Mucosa of descending colon (tissue), 3 donors: ENCODE measurements at regions not wholly inside any gene's neighbourhood (a gene's known extent, or its start where the extent isn't known, plus 50 kb on each side); places are given as distances from the start of the nearest gene placed in this dataset.
"Not testable (repeated sequence)": the region's sequence is repeated elsewhere in the genome, so short reads cannot be mapped to it uniquely, and the experiment has no call there.

Source experiments
- ATAC-seq: fragments of 200-7000 bp; cut with Tn5 transposase; one replicate; pipeline ENCODE4 v1.9.1; 2020; ENCODE audit warnings: mild to moderate bottlenecking, moderate library complexity
- DNase-seq, 3 donors: peaks; one replicate each; pipeline ENCODE4 v3.0.0-alpha.2; 2020
- H3K36me3 ChIP-seq: fragments of 200-600 bp; one replicate; pipeline ENCODE4 v1.8.0; 2021; ENCODE audit warnings: low read depth, mild to moderate bottlenecking
- H3K4me1 ChIP-seq: fragments of 200-600 bp; one replicate; pipeline ENCODE4 v1.8.0; 2021; ENCODE audit warnings: low read depth, mild to moderate bottlenecking
- H3K4me3 ChIP-seq: fragments of 200-600 bp; one replicate; pipeline ENCODE4 v1.8.0; 2021; ENCODE audit warnings: mild to moderate bottlenecking
- H3K9me3 ChIP-seq: fragments of 200-600 bp; one replicate; pipeline ENCODE4 v1.8.0; 2021; ENCODE audit warnings: mild to moderate bottlenecking
- CTCF ChIP-seq: fragments of 200-600 bp; IDR thresholded peaks from one replicate; pipeline ENCODE4 v1.8.0; 2022; ENCODE audit warnings: antibody characterized with exemption, mild to moderate bottlenecking
- intact Hi-C, 2 donors: fragments of 100-400 bp; cut with DNase I in 1 of 2; cut with micrococcal nuclease in 1 of 2; formaldehyde crosslinking; loops; one replicate each; pipeline versions ENCODE4 v1.11.0 to v1.11.1; 2022; cut with DNase I, micrococcal nuclease
- donor health status: DM: no; HTN: no; CAD: no; lungs with moderate emphysema.
- donor health status: DM: no; HTN: no; CAD: no.
- donor health status: DM: no; HTN: yes; CAD: no.

GRCh38 chr4:178215763-178216162 is 773.5 kb upstream of the AGA start:
- Histone ChIP-seq H3K4me1 (no peaks in the 10 kb centered on the region), H3K9me3 (no peaks in the 10 kb centered on the region), H3K36me3 (no peaks in the 10 kb centered on the region), H3K4me3 (no peak overlapping the region)
- ATAC-seq (no peak), DNase-seq (no peak)
- intact Hi-C loops, result no loop called here
- no peak for TF ChIP-seq CTCF

GRCh38 chr4:178226421-178226820 is 784.2 kb upstream of the AGA start:
- H3K36me3 ChIP-seq, ATAC-seq, H3K4me1 ChIP-seq, DNase-seq, H3K4me3 ChIP-seq, intact Hi-C loops, H3K9me3 ChIP-seq: not testable (repeated sequence)

- no peak for DNase-seq
- Histone ChIP-seq H3K4me3 (no peak overlapping the region), H3K36me3 (no peaks in the 10 kb centered on the region), H3K4me1 (no peaks in the 10 kb centered on the region), H3K9me3 (no peaks in the 10 kb centered on the region)
- TF ChIP-seq CTCF, result no peak
- ATAC-seq, result no peak
- intact Hi-C loops, result no loop called here
These were observed 791.7 kb upstream of the AGA start for GRCh38 chr4:178233906-178234305.

DNA sequence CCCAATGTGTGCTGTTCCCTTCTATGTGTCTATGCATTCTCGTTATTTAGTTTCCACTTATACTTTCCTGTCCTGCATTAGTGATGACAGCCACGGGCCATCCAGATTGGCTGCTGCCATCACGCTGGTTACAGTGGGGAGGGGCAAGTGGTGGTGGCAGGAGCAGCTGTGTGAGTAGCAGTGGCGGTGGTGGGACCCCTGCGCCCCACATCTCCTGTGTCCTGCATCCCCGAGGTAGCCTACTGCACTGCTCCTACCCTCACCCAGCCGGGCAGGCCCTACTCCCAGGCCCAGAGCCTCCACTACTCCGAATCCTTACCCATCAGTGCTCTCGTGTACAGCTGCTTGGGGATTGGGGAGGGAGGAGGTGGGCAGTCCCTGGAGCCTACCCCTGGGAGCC is 798.7 kb upstream of the AGA start:
- ATAC-seq, result no peak
- peak in 1 of 3 donors; percentile 29 for DNase-seq
- TF ChIP-seq CTCF, result no peak
- Histone ChIP-seq H3K4me3 (no peak overlapping the region), H3K36me3 (no peaks in the 10 kb centered on the region), H3K4me1 (no peaks in the 10 kb centered on the region), H3K9me3 (peaks cover 12% of the 10 kb centered on the region)
- intact Hi-C loops, result no loop called here

DNA sequence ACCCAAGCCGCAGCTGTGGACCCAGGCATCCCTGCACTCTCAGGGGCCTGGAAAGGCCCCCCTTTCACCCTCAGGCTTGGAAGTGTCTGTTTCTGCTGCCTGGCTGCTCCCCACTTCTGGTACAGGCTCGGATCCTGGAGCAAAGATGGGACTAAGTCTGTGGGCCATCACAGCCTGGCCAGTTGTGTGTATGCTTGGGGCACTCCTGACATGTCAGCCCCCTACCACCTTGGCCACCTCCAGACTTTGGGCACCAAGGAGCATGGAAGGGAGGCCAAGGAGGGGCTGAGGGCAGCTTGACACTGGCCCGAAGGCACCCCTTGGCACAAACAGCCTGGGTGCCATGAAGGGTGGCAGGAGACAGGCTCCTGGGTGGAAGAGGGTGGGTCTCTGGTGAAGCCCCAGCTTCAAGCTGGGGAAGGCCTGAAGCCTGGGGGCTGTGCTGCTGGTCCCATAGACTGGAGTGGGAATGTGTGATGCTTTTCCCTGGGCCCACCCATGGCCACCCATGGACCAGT is 799.4 kb upstream of the AGA start:
- DNase-seq (peak in 1 of 3 donors; percentile 23), ATAC-seq (no peak)
- Histone ChIP-seq H3K4me1 (no peaks in the 10 kb centered on the region), H3K9me3 (peaks cover 12% of the 10 kb centered on the region), H3K36me3 (no peaks in the 10 kb centered on the region), H3K4me3 (no peak overlapping the region)
- intact Hi-C loops, result no loop called here
- no peak for TF ChIP-seq CTCF

GRCh38 chr4:178242655-178243054 is 800.4 kb upstream of the AGA start:
- Histone ChIP-seq H3K36me3 (no peaks in the 10 kb centered on the region), H3K9me3 (peaks cover 12% of the 10 kb centered on the region), H3K4me1 (no peaks in the 10 kb centered on the region), H3K4me3 (no peak overlapping the region)
- TF ChIP-seq CTCF, result no peak
- DNase-seq (peak in 1 of 3 donors; percentile 17), ATAC-seq (no peak)
- intact Hi-C loops, result no loop called here
